Mesothelial cell of epicardium (in vitro differentiated cells): ENCODE measurements at regions not wholly inside any gene's neighbourhood (a gene's known extent, or its start where the extent isn't known, plus 50 kb on each side); places are given as distances from the start of the nearest gene placed in this dataset.

Experiments
- DNase-seq, 2 experiments: peaks; one replicate each; pipeline ENCODE4 v3.0.0; 2021; ENCODE audit warnings: low spot score in 2 of 2; ENCODE audit not compliant: unreplicated experiment in 2 of 2
- H3K27ac Mint-ChIP-seq: 2 replicates; pipeline ENCODE4 v1.8.0; 2021; ENCODE audit warnings: mixed read lengths
- H3K27me3 Mint-ChIP-seq: 2 replicates; pipeline ENCODE4 v1.8.0; 2021; ENCODE audit warnings: low read depth, mixed read lengths
- H3K36me3 Mint-ChIP-seq: 2 replicates; pipeline ENCODE4 v1.8.0; 2021; ENCODE audit warnings: mixed read lengths
- H3K4me1 Mint-ChIP-seq: 2 replicates; pipeline ENCODE4 v1.8.0; 2021; ENCODE audit warnings: mixed read lengths
- H3K4me3 Mint-ChIP-seq: 2 replicates; pipeline ENCODE4 v1.8.0; 2021; ENCODE audit warnings: mild to moderate bottlenecking, moderate library complexity, mixed read lengths
- H3K9me3 Mint-ChIP-seq: 2 replicates; pipeline ENCODE4 v1.8.0; 2021; ENCODE audit warnings: mixed read lengths
- CTCF ChIP-seq: fragments of 200-600 bp; sonication (generic); IDR thresholded peaks from one replicate; pipeline ENCODE4 v1.5.0; 2021; ENCODE audit warnings: antibody characterized with exemption; ENCODE audit not compliant: unreplicated experiment

- DNase-seq = no peak
- no peak overlapping the region for H3K27ac Mint-ChIP-seq
- H3K27me3 Mint-ChIP-seq = no peaks in the 10 kb centered on the region
- no peak overlapping the region for H3K4me3 Mint-ChIP-seq
- H3K9me3 Mint-ChIP-seq = peaks cover 8% of the 10 kb centered on the region
- H3K4me1 Mint-ChIP-seq = no peaks in the 10 kb centered on the region
- H3K36me3 Mint-ChIP-seq = no peaks in the 10 kb centered on the region
- no peak for TF ChIP-seq CTCF
Observed at GRCh38 chr10:78190051-78190825, 156.6 kb downstream of the RPS24 start.

DNA sequence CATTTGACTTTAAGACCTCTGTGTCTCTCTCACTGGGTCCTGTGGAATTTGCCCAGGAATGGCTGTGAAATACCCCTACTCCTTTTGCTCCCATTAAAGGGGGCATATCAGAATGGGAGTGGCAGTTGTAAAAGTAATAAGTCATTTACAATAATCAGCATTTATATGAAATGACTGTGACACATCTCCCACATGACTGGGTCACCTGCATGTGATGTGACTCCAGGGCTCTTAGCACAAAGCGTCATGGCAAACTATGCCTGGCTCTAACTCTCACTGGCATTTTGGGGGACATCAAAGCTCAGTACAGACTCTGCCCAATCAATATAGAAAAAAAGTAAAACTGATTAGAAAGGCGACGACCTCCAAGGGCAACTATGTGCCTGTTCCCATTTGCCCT is 157.6 kb downstream of the RPS24 start:
- Mint-ChIP-seq H3K36me3 (no peaks in the 10 kb centered on the region), H3K27me3 (no peaks in the 10 kb centered on the region), H3K9me3 (peaks cover 8% of the 10 kb centered on the region), H3K4me3 (no peak overlapping the region), H3K27ac (no peak overlapping the region), H3K4me1 (no peaks in the 10 kb centered on the region)
- no peak for TF ChIP-seq CTCF
- DNase-seq = no peak

DNA sequence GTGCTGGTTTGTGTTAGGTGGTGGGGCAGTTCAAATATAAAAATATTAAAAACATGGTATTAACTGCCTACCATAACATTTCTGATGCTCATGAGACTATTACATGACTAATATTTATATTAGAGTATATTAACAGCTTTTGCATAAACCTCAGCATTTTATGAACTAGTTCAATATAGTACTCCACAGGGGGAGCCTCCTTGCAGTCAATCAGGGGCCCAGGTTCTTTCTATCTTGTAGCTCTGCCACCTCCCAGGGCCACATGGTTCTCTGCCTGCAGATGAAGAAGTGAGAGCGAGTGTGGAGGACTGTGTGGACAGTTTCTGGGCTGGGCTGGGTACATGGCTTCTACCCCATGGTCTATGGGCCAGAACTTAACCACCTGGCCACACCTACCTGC is 159.5 kb downstream of the RPS24 start:
- peaks cover 8% of the 10 kb centered on the region for H3K9me3 Mint-ChIP-seq
- no peak overlapping the region for H3K27ac Mint-ChIP-seq
- no peak overlapping the region for H3K4me3 Mint-ChIP-seq
- no peak for TF ChIP-seq CTCF
- H3K36me3 Mint-ChIP-seq = no peaks in the 10 kb centered on the region
- no peak for DNase-seq
- H3K4me1 Mint-ChIP-seq = no peaks in the 10 kb centered on the region
- H3K27me3 Mint-ChIP-seq = no peaks in the 10 kb centered on the region

DNA sequence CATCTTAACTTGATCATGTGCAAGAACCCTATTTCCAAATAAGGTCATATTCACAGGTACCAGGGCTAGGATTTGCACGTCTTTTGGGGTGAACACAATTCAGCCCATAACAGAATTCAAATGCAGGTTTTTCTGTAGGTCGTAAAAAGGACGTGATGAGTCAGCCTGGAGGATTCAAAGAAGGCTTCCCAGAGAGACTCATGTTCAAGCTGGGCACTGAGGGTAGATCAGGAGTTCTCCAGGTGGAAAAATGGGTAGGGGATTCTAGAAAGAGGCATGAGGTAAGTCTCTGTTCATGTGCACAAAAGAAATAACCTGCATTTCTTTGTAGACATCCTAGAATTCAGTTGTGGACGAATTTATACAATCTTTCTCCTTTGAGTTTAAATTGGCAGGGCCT is 160.4 kb downstream of the RPS24 start:
- no peak overlapping the region for H3K27ac Mint-ChIP-seq
- peaks cover 8% of the 10 kb centered on the region for H3K9me3 Mint-ChIP-seq
- no peak for DNase-seq
- H3K4me1 Mint-ChIP-seq = peaks cover 2% of the 10 kb centered on the region
- H3K4me3 Mint-ChIP-seq = no peak overlapping the region
- TF ChIP-seq CTCF = no peak
- H3K36me3 Mint-ChIP-seq = no peaks in the 10 kb centered on the region
- no peaks in the 10 kb centered on the region for H3K27me3 Mint-ChIP-seq

GRCh38 chr10:78194539-78195402 is 161.1 kb downstream of the RPS24 start:
- Mint-ChIP-seq H3K4me3 (no peak overlapping the region), H3K36me3 (no peaks in the 10 kb centered on the region), H3K27ac (no peak overlapping the region), H3K4me1 (peaks cover 4% of the 10 kb centered on the region), H3K27me3 (no peaks in the 10 kb centered on the region), H3K9me3 (peaks cover 8% of the 10 kb centered on the region)
- no peak for DNase-seq
- no peak for TF ChIP-seq CTCF
